RWPE2 (cell line): ENCODE measurements at regions not wholly inside any gene's neighbourhood (a gene's known extent, or its start where the extent isn't known, plus 50 kb on each side); places are given as distances from the start of the nearest gene placed in this dataset.

Source experiments
- ATAC-seq: fragments of 200-7000 bp; cut with Tn5 transposase; 3 replicates; pipeline ENCODE4 v1.9.1; 2021; ENCODE audit warnings: low read depth
- DNase-seq: peaks from one replicate; pipeline ENCODE4 v3.0.0-alpha.2; 2020; ENCODE audit warnings: low spot score
- H3K27ac ChIP-seq: fragments of 450-650 bp; 2 replicates; pipeline ENCODE4 v1.5.1; 2017; ENCODE audit warnings: mild to moderate bottlenecking; ENCODE audit not compliant: poor library complexity, severe bottlenecking
- H3K27me3 ChIP-seq: fragments of 250-450 bp; sonication (Bioruptor Pico); 2 replicates; pipeline ENCODE4 v1.5.1; 2021; ENCODE audit warnings: mild to moderate bottlenecking, moderate library complexity; ENCODE audit not compliant: insufficient read depth, poor library complexity, severe bottlenecking
- H3K36me3 ChIP-seq: fragments of 250-450 bp; sonication (Bioruptor Pico); 2 replicates; pipeline ENCODE4 v1.5.1; 2020; ENCODE audit warnings: low read depth, mild to moderate bottlenecking, moderate library complexity
- H3K4me1 ChIP-seq: fragments of 250-450 bp; sonication (Bioruptor Pico); 2 replicates; pipeline ENCODE4 v1.5.1; 2021; ENCODE audit warnings: mild to moderate bottlenecking, moderate library complexity; ENCODE audit not compliant: insufficient read depth, poor library complexity, severe bottlenecking
- H3K4me3 ChIP-seq: fragments of 250-450 bp; sonication (Bioruptor Pico); 2 replicates; pipeline ENCODE4 v1.5.1; 2021; ENCODE audit warnings: mild to moderate bottlenecking, moderate library complexity; ENCODE audit not compliant: severe bottlenecking
- H3K9me3 ChIP-seq: fragments of 250-450 bp; sonication (Bioruptor Pico); 2 replicates; pipeline ENCODE4 v1.5.1; 2021; ENCODE audit warnings: mild to moderate bottlenecking, moderate library complexity; ENCODE audit not compliant: severe bottlenecking
- TF ChIP-seq, protein P1 (sequence below): fragments of 450-650 bp; IDR thresholded peaks from one replicate; pipeline ENCODE4 v1.5.1; 2017; ENCODE audit warnings: mild to moderate bottlenecking, moderate library complexity; ENCODE audit not compliant: poor library complexity, severe bottlenecking

DNA sequence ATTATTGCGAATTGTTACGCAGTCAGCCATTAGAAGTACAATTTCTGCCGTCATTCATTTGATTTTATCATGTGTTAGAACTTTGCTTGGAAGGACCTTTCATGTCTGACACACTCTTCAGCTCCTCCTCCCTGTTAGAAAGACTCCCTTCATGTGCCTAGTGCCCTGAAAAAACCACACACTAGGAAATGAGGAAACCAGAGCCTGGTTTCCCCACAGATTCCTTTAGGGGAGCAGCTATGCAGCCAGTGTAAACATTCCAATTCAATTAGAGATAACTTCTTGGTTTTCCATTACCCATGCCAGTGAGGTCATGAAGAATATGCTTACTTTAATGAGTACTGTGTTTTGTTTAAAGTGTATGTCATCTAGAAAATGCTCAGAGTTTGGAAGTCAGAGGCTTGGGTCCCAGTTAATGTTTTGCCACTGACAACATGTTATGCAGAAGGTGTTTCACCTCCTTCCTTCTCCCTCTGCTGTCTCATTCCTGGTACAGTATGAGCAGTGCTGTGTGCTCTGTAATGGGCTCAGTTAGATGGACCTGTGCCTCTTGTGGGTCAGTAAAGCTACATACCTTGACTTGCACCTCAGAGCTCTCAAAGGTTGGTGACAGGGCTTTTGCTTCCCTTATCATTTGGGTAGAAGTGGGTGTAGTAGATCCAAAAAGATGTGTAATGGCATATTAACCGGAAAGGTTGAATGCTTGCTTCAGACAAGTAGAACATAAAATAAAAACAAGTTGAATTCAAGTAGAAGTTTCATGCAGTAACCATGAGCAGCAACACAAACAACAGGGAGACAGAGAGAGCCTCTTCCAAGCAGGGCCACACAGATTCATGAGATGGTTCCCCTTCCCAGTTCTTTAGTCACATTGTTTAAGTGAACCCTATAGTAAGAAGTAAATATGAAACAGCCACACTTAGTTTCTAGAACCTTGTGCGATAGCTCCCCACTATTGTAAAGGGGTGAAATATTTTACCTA is 52.6 kb upstream of the TNFAIP8 start:
- no peak overlapping the region for H3K4me3 ChIP-seq
- DNase-seq, result no peak
- ATAC-seq, result peak; percentile 96
- no peaks in the 10 kb centered on the region for H3K36me3 ChIP-seq
- no peaks in the 10 kb centered on the region for H3K9me3 ChIP-seq
- peak overlapping the region; percentile 84 for H3K27ac ChIP-seq
- TF ChIP-seq, protein P1, sequence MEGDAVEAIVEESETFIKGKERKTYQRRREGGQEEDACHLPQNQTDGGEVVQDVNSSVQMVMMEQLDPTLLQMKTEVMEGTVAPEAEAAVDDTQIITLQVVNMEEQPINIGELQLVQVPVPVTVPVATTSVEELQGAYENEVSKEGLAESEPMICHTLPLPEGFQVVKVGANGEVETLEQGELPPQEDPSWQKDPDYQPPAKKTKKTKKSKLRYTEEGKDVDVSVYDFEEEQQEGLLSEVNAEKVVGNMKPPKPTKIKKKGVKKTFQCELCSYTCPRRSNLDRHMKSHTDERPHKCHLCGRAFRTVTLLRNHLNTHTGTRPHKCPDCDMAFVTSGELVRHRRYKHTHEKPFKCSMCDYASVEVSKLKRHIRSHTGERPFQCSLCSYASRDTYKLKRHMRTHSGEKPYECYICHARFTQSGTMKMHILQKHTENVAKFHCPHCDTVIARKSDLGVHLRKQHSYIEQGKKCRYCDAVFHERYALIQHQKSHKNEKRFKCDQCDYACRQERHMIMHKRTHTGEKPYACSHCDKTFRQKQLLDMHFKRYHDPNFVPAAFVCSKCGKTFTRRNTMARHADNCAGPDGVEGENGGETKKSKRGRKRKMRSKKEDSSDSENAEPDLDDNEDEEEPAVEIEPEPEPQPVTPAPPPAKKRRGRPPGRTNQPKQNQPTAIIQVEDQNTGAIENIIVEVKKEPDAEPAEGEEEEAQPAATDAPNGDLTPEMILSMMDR, result no peak
- H3K4me1 ChIP-seq, result peaks cover 52% of the 10 kb centered on the region
- no peaks in the 10 kb centered on the region for H3K27me3 ChIP-seq

DNA sequence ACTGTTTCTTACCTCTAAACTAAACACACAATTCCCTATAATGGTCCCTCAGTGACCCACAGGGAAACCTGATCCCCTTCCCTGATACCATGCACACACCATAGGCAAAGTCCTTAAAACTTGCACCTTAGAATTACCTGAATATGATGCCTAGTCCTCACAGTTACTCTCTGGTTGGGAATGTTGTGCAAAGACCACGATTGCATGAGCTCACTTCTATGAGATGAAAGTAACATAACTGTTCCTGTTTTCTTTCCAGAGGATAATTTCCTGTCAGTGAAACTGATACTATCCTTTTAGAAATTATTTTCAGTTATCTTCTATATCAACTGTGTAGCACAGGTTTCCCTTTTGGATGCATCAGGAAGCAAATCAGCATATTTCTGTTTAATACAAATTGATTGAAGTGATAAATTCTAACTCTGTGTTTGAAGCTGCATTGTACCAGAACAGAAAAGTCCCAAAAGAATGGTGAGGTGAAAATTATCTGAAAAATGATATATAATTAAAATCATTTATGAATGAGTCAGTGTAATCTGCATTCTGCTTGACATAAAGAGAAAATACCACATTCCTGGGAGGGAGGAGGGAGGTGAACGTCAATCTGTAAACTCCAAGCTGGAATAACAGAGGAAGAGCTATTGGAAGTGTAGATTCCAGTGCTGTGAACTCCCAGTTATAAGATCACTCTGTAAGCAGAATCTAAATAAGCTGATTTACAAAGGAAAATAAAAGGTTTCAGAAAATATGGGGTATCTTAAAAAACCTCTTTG is 51.2 kb upstream of the TNFAIP8 start:
- H3K36me3 ChIP-seq, result no peaks in the 10 kb centered on the region
- TF ChIP-seq, protein P1, result no peak
- H3K27me3 ChIP-seq, result no peaks in the 10 kb centered on the region
- H3K4me1 ChIP-seq, result peaks cover 52% of the 10 kb centered on the region
- DNase-seq (no peak), ATAC-seq (no peak)
- peak overlapping the region; percentile 84 for H3K27ac ChIP-seq
- no peak overlapping the region for H3K4me3 ChIP-seq
- no peaks in the 10 kb centered on the region for H3K9me3 ChIP-seq
